HepG2 (cell line): ENCODE measurements at regions not wholly inside any gene's neighbourhood (a gene's known extent, or its start where the extent isn't known, plus 50 kb on each side); places are given as distances from the start of the nearest gene placed in this dataset.

Experiments used
- ATAC-seq: fragments of 200-7000 bp; cut with Tn5 transposase; 3 replicates; pipeline ENCODE4 v1.9.1; 2020; ENCODE audit warnings: mild to moderate bottlenecking, moderate library complexity
- BruUV-seq: library from RNA; stranded (reverse); fragments of 400-500 nt; replicated peaks from 2 replicates; lab custom pipeline; 2021; lab: Mats Ljungman, UMichigan
- CTCF ChIA-PET: fragments of 300-600 bp; formaldehyde crosslinking; extraction: SDS; loops from one replicate; lab custom pipeline; 2021; ENCODE audit warnings: low total read pairs, inconsistent platforms, low intra/inter-chr PET ratio; lab: Yijun Ruan, JAX
- POLR2A ChIA-PET: fragments of 350-600 bp; sonication (Branson Sonifier 250); formaldehyde crosslinking; loops from one replicate; lab custom pipeline; 2020; ENCODE audit warnings: antibody characterized with exemption, inconsistent platforms; lab: Yijun Ruan, JAX
- DNase-seq: peaks from one replicate; pipeline ENCODE4 v3.0.0-alpha.2; 2015; ENCODE audit warnings: low spot score
- FAIRE-seq: peaks from 3 replicates; lab custom pipeline; 2011; peaks lifted over from hg19 to GRCh38; lab: Jason Lieb, UNC
- H2AFZ ChIP-seq: one replicate; pipeline ENCODE4 v1.6.1; 2011; ENCODE audit warnings: low read length, inconsistent platforms
- H3K27ac ChIP-seq: fragments of 300-600 bp; 3 replicates; pipeline ENCODE4 v1.8.0; 2011; ENCODE audit warnings: mixed run types, mild to moderate bottlenecking, mixed read lengths, low read length, inconsistent platforms; ENCODE audit not compliant: insufficient read depth; ENCODE audit errors: extremely low read length
- H3K27me3 ChIP-seq, 2 experiments: fragments of 200-600 bp in 1 of 2; 2 replicates in 1 of 2; 3 replicates in 1 of 2; pipeline versions ENCODE4 v1.6.0 to v1.8.0; 2011; ENCODE audit warnings: low read length in 2 of 2, mild to moderate bottlenecking in 2 of 2, moderate library complexity in 2 of 2, inconsistent platforms in 1 of 2; ENCODE audit not compliant: insufficient read depth in 2 of 2, control insufficient read depth in 1 of 2
- H3K36me3 ChIP-seq, 2 experiments: fragments of 200-600 bp in 1 of 2; replicated peaks in 1 of 2; 2 replicates in 1 of 2; 3 replicates in 1 of 2; pipeline versions ENCODE4 v1.5.1 to v1.8.0; 2011; ENCODE audit warnings: low read length in 2 of 2, inconsistent platforms in 1 of 2; ENCODE audit not compliant: insufficient read depth in 2 of 2, control insufficient read depth in 1 of 2
- H3K4me1 ChIP-seq: 2 replicates; pipeline ENCODE4 v1.5.1; 2012; ENCODE audit warnings: low read length, inconsistent platforms; ENCODE audit not compliant: insufficient read depth
- H3K4me2 ChIP-seq: 2 replicates; pipeline ENCODE4 v1.6.0; 2011; ENCODE audit warnings: low read depth, low read length, inconsistent platforms
- H3K4me3 ChIP-seq, 3 experiments: fragments of 200-600 bp in 1 of 3; sonication (generic), shearing (Covaris generic) in 1 of 3; replicated peaks in 1 of 3; 2 replicates each; pipeline ENCODE4 v1.5.1; 2011 to 2016; ENCODE audit warnings: low read length in 3 of 3, inconsistent platforms in 2 of 3, low read depth in 2 of 3, mild to moderate bottlenecking in 2 of 3, control low read depth in 1 of 3, mixed read lengths in 1 of 3; ENCODE audit not compliant: insufficient read depth in 1 of 3
- H3K79me2 ChIP-seq: one replicate; pipeline ENCODE4 v1.6.1; 2011; ENCODE audit warnings: low read length, inconsistent platforms; ENCODE audit not compliant: insufficient read depth
- H3K9ac ChIP-seq: 2 replicates; pipeline ENCODE4 v1.6.0; 2011; ENCODE audit warnings: mild to moderate bottlenecking, low read depth, low read length, inconsistent platforms; ENCODE audit not compliant: insufficient read depth
- H3K9me3 ChIP-seq: 2 replicates; pipeline ENCODE4 v1.5.1; 2012; ENCODE audit warnings: mild to moderate bottlenecking, low read length
- H4K20me1 ChIP-seq: 2 replicates; pipeline ENCODE4 v1.6.0; 2011; ENCODE audit warnings: inconsistent platforms, mild to moderate bottlenecking, low read length, moderate library complexity; ENCODE audit not compliant: insufficient read depth
- AKAP8 ChIP-seq: sonication (generic); formaldehyde crosslinking; IDR thresholded peaks from 2 replicates; pipeline ENCODE4 v1.5.1; 2020; ENCODE audit warnings: mild to moderate bottlenecking, missing genetic modification reagents
- BCL6 ChIP-seq: IDR thresholded peaks from 2 replicates; pipeline ENCODE4 v1.6.1; 2016; ENCODE audit warnings: missing genetic modification reagents, missing compliant biosample characterization
- CBFB ChIP-seq: sonication (generic); formaldehyde crosslinking; IDR thresholded peaks from 2 replicates; pipeline ENCODE4 v1.4.0; 2020; ENCODE audit warnings: missing genetic modification reagents
- FOXK2 ChIP-seq: fragments of 450-650 bp; IDR thresholded peaks from 2 replicates; pipeline ENCODE4 v1.6.1; 2016
- MAX ChIP-seq: IDR thresholded peaks from 2 replicates; pipeline ENCODE4 v1.6.1; 2012; ENCODE audit warnings: inconsistent platforms
- NR2F1 ChIP-seq, 2 experiments: fragments of 450-650 bp in 1 of 2; formaldehyde crosslinking in 1 of 2; IDR thresholded peaks; 2 replicates each; pipeline versions ENCODE4 v1.5.0 to v1.6.1; 2016 to 2020; ENCODE audit warnings: mild to moderate bottlenecking in 1 of 2, missing compliant biosample characterization in 1 of 2, missing genetic modification reagents in 1 of 2, moderate library complexity in 1 of 2
- POLR2AphosphoS2 ChIP-seq: IDR thresholded peaks from 2 replicates; pipeline ENCODE4 v1.6.1; 2011; ENCODE audit warnings: low read depth, low read length, improper control_type of control experiment
- ZNF354B ChIP-seq: sonication (generic); formaldehyde crosslinking; IDR thresholded peaks from 2 replicates; pipeline ENCODE4 v1.8.0; 2022; ENCODE audit warnings: mild to moderate bottlenecking, missing genetic modification reagents
- ZNF367 ChIP-seq: sonication (generic); formaldehyde crosslinking; IDR thresholded peaks from 2 replicates; pipeline ENCODE4 v1.4.0; 2020; ENCODE audit warnings: missing genetic modification reagents, borderline replicate concordance
- ZNF383 ChIP-seq: sonication (generic); formaldehyde crosslinking; IDR thresholded peaks from 2 replicates; pipeline ENCODE4 v1.4.0; 2020; ENCODE audit warnings: missing genetic modification reagents, mild to moderate bottlenecking, borderline replicate concordance
- ZNF510 ChIP-seq: sonication (generic); formaldehyde crosslinking; IDR thresholded peaks from 2 replicates; pipeline ENCODE4 v1.4.0; 2020; ENCODE audit warnings: low read depth, mild to moderate bottlenecking, missing genetic modification reagents
- ZNF772 ChIP-seq: sonication (generic); formaldehyde crosslinking; IDR thresholded peaks from 2 replicates; pipeline ENCODE4 v1.5.0; 2020; ENCODE audit warnings: mild to moderate bottlenecking, missing genetic modification reagents
- WGBS: methylation state at CpG from one replicate; pipeline ENCODE4 v1.1.6; 2017; ENCODE audit warnings: low lambda C conversion rate; 5-methylcytosine and 5-hydroxymethylcytosine counted together
- in situ Hi-C: cut with HindIII; loops from 2 replicates; pipeline ENCODE4 v1.10.0; 2017; ENCODE audit warnings: low pct_unique_long_range_greater_than_20kb; ENCODE audit not compliant: extremely low pct_ligation_motif_present
- intact Hi-C: fragments of 100-400 bp; cut with micrococcal nuclease; formaldehyde crosslinking; loops from one replicate; pipeline ENCODE4 v1.10.0; 2022; ENCODE audit not compliant: unreplicated experiment
- TF ChIP-seq, protein P1 (sequence below): IDR thresholded peaks from 2 replicates; pipeline ENCODE4 v1.6.1; 2018; ENCODE audit warnings: missing genetic modification reagents
- TF ChIP-seq, protein P2 (sequence below): IDR thresholded peaks from 2 replicates; pipeline ENCODE4 v1.6.1; 2016; ENCODE audit warnings: missing compliant biosample characterization, missing genetic modification reagents, borderline replicate concordance
- TF ChIP-seq, protein P3 (sequence below): sonication (generic); formaldehyde crosslinking; IDR thresholded peaks from 2 replicates; pipeline ENCODE4 v1.4.0; 2020; ENCODE audit warnings: mild to moderate bottlenecking, low read depth, missing genetic modification reagents

DNA sequence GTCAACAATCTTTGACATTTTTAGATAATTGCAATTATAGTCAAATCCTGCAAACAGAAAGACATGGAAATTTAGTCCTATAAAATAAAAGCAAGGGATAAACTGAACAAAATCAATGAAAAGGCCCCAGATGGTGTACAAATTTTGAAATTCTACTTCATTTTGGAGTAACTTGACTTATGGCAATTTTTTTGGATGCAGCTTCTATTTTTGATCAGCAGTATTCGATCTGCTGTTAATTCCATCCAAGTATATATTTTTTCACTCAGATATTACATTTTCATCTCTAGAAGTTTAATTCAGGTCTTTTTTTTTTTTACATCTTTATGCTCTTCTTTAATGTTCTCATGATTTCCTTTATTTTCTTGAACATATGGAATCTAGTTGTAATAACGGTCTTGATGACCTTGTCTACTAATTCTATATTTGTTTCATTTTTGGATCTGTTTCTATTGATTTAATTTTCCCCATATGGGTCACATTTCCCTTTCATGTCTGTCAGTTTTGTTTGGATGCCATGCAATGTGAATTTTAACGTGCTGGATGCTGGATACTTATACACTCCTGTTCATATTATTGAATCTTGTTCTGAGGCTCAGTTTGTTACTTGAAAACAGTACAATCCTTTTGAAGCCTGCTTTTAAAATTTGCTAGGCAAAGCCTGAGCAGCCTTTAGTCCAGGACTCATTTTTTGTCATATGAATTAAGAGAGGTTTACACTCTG lies 164.3 kb upstream of the FAM3C start:
- no peaks in the 10 kb centered on the region; a peak in 1 of 5 replicates for H3K27me3 ChIP-seq
- H3K36me3 ChIP-seq = no peaks in the 10 kb centered on the region
- H3K4me1 ChIP-seq = no peaks in the 10 kb centered on the region
- ChIA-PET POLR2A (no interaction called here), CTCF (no interaction called here)
- H3K9ac ChIP-seq = no peak overlapping the region
- FAIRE-seq (no peak), DNase-seq (no peak)
- intact Hi-C loops (no loop called here), in situ Hi-C loops (no loop called here)
- peaks cover 10% of the 10 kb centered on the region for H3K9me3 ChIP-seq
- no peaks in the 10 kb centered on the region for H4K20me1 ChIP-seq
- no TSS peak for BruUV-seq
- no peak overlapping the region for H3K4me2 ChIP-seq
- TF ChIP-seq AKAP8 (CRISPR knock-in tag) (no peak), ZNF367 (CRISPR knock-in tag) (no peak)
- TF ChIP-seq, protein P1, sequence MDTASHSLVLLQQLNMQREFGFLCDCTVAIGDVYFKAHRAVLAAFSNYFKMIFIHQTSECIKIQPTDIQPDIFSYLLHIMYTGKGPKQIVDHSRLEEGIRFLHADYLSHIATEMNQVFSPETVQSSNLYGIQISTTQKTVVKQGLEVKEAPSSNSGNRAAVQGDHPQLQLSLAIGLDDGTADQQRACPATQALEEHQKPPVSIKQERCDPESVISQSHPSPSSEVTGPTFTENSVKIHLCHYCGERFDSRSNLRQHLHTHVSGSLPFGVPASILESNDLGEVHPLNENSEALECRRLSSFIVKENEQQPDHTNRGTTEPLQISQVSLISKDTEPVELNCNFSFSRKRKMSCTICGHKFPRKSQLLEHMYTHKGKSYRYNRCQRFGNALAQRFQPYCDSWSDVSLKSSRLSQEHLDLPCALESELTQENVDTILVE (CRISPR knock-in tag) = no peak
- TF ChIP-seq, protein P2, sequence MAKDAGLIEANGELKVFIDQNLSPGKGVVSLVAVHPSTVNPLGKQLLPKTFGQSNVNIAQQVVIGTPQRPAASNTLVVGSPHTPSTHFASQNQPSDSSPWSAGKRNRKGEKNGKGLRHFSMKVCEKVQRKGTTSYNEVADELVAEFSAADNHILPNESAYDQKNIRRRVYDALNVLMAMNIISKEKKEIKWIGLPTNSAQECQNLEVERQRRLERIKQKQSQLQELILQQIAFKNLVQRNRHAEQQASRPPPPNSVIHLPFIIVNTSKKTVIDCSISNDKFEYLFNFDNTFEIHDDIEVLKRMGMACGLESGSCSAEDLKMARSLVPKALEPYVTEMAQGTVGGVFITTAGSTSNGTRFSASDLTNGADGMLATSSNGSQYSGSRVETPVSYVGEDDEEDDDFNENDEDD = no peak
- TF ChIP-seq, all 625 proteins: peak for 0
- ATAC-seq = no peak
- WGBS = under 1% methylated on average over 3 of the region's 3 CpGs
- Histone ChIP-seq H3K4me3 (no peak overlapping the region), H3K79me2 (no peaks in the 10 kb centered on the region), H3K27ac (no peak overlapping the region), H2AFZ (no peak overlapping the region)

GRCh38 chr7:121558288-121558687 lies 162.2 kb upstream of the FAM3C start:
- in situ Hi-C loops (no loop called here), intact Hi-C loops (no loop called here)
- FAIRE-seq (no peak), ATAC-seq (peak; percentile 68), DNase-seq (no peak)
- Histone ChIP-seq H3K79me2 (no peaks in the 10 kb centered on the region), H3K4me3 (no peak overlapping the region), H3K27me3 (no peaks in the 10 kb centered on the region; a peak in 1 of 5 replicates), H3K9ac (no peak overlapping the region), H4K20me1 (no peaks in the 10 kb centered on the region), H2AFZ (no peak overlapping the region), H3K27ac (no peak overlapping the region), H3K9me3 (peaks cover 11% of the 10 kb centered on the region), H3K36me3 (no peaks in the 10 kb centered on the region), H3K4me1 (no peaks in the 10 kb centered on the region), H3K4me2 (no peak overlapping the region)
- no peak for TF ChIP-seq ZNF772 (CRISPR knock-in tag)
- TF ChIP-seq FOXK2 = no peak
- no peak for TF ChIP-seq ZNF383 (CRISPR knock-in tag)
- no peak for TF ChIP-seq CBFB (CRISPR knock-in tag)
- TF ChIP-seq MAX = no peak
- TF ChIP-seq NR2F1 (CRISPR knock-in tag; IDR thresholded peaks at IDR 0.05) = no peak
- TF ChIP-seq ZNF510 = no peak
- no peak for TF ChIP-seq BCL6 (CRISPR knock-in tag)
- no peak for TF ChIP-seq POLR2AphosphoS2
- no peak for TF ChIP-seq ZNF354B (CRISPR knock-in tag)
- TF ChIP-seq, protein P3, sequence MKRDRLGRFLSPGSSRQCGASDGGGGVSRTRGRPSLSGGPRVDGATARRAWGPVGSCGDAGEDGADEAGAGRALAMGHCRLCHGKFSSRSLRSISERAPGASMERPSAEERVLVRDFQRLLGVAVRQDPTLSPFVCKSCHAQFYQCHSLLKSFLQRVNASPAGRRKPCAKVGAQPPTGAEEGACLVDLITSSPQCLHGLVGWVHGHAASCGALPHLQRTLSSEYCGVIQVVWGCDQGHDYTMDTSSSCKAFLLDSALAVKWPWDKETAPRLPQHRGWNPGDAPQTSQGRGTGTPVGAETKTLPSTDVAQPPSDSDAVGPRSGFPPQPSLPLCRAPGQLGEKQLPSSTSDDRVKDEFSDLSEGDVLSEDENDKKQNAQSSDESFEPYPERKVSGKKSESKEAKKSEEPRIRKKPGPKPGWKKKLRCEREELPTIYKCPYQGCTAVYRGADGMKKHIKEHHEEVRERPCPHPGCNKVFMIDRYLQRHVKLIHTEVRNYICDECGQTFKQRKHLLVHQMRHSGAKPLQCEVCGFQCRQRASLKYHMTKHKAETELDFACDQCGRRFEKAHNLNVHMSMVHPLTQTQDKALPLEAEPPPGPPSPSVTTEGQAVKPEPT = no peak
- ChIA-PET POLR2A (no interaction called here), CTCF (no interaction called here)
- no TSS peak for BruUV-seq
- 3% methylated on average over 2 of the region's 2 CpGs for whole genome bisulfite sequencing
